Thymus (tissue), 11 donors: ENCODE measurements at regions not wholly inside any gene's neighbourhood (a gene's known extent, or its start where the extent isn't known, plus 50 kb on each side); places are given as distances from the start of the nearest gene placed in this dataset.
"Not testable (repeated sequence)": the region's sequence is repeated elsewhere in the genome, so short reads cannot be mapped to it uniquely, and the experiment has no call there.

Source experiments
- DNase-seq, 9 donors: peaks; one replicate each; pipeline ENCODE4 v3.0.0-alpha.2; 2013; ENCODE audit warnings: low spot score in 9 of 9, low read depth in 6 of 9, missing footprints in 1 of 9
- H3K27ac ChIP-seq, 2 donors: one replicate each; pipeline ENCODE4 v1.5.1; 2013; ENCODE audit warnings: control low read depth in 1 of 2, low read depth in 1 of 2, low read length in 1 of 2, mild to moderate bottlenecking in 1 of 2, moderate library complexity in 1 of 2
- H3K27me3 ChIP-seq, 2 donors: one replicate each; pipeline ENCODE4 v1.5.1; 2013; ENCODE audit warnings: low read length in 1 of 2; ENCODE audit not compliant: control insufficient read depth in 2 of 2, insufficient read depth in 1 of 2
- H3K36me3 ChIP-seq, 2 donors: one replicate each; pipeline ENCODE4 v1.5.1; 2013; ENCODE audit warnings: low read length in 1 of 2, mild to moderate bottlenecking in 1 of 2, moderate library complexity in 1 of 2; ENCODE audit not compliant: control insufficient read depth in 2 of 2, insufficient read depth in 2 of 2
- H3K4me1 ChIP-seq, 2 donors: one replicate each; pipeline ENCODE4 v1.5.1; 2013; ENCODE audit warnings: low read length in 2 of 2; ENCODE audit not compliant: control insufficient read depth in 2 of 2, insufficient read depth in 2 of 2
- H3K4me3 ChIP-seq, 2 donors: one replicate each; pipeline ENCODE4 v1.5.1; 2013; ENCODE audit warnings: low read length in 2 of 2, control low read depth in 1 of 2, mild to moderate bottlenecking in 1 of 2
- H3K9me3 ChIP-seq, 2 donors: one replicate each; pipeline ENCODE4 v1.5.1; 2013; ENCODE audit warnings: low read length in 1 of 2, mild to moderate bottlenecking in 1 of 2; ENCODE audit not compliant: control insufficient read depth in 2 of 2, insufficient read depth in 1 of 2
- WGBS: extraction: QIAGEN DNeasy Blood & Tissue Kit; methylation state at CpG from one replicate; pipeline ENCODE4 v1.1.7; 2013; 5-methylcytosine and 5-hydroxymethylcytosine counted together
- donor health status: healthy.

DNA sequence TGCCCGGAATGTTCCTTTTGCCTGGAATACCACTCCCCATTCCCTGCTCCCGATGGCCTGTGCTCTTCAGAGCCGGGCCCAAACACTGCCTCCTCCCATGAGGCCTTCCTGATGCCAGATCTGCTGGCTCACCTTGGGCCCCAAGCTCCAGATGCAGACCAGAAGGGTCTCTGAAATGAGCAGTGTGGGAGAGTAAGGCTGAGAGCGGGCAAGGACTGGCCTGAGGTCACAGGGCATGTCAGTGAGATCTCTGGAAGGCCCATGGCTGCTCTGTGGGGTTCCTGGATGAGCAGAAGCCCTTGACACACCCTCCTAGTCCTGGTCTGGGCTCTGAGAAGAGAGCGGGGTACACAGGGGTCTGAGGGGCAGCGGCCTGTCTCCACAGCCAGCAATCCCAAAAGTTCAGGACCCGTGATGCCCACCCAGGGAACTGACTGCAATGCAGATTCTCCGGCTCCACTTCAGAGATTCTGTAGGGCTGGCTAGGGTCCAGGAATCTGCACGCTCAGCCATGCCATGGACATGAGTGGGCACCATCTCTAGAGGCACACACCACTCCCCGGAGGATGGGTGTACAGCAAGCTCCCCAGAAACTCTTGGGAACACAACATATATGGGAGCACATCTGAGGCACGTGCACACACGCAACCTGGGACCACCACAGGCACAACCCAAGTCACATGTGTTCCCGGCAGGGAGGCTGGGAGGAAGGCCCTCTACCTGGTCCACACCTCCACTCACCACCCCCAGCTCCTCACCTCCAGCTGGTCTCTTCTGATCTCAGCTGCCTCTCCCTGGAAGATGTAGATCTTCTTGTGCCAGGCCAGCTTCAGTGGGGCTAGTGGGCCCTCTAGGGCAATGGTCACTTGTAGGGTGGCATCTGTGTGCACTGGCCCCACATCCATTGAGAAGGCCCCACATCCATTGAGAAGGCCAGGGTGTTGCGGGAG is 166.6 kb downstream of the GOLGA6L4 start:
- not testable (repeated sequence) for H3K4me1 ChIP-seq, H3K27me3 ChIP-seq, H3K36me3 ChIP-seq, DNase-seq, H3K9me3 ChIP-seq, H3K4me3 ChIP-seq, H3K27ac ChIP-seq
- WGBS = 96% methylated on average over 14 of the region's 14 CpGs

DNA sequence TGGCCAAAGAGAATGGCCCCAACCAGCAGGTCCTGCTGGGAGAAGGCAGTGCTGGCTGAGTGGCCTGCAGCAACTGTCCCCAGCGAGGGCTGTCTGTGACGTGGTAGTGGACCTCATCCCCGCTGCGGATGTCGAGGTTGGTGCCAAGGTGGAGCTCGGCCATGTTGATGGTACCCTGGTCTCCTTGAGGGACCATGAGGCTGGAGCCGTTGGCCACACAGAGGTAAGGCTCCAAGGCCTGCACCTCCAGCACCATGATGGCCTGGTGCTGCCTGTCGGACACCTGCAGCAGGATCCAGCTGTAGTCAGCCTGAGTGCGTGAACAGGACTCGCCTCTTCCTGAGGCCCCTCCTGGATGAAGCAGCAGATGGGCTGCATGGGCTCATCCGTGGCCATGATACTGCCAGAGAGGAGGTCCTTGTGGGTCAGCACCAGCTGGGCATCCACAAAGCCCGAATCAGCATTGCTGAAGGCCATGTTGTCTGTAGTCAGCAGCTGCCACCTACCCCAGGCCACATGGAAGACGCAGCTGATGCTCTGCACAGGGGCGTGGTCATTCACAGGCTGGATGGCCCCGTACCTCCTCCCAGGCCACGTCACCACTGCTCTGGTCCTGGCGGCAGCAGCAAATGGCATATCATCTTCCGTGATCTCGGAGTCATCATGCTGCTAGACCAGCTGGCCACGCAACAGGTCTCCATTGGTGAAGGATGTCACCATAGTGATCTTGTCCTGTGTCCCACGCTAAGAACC is 167.5 kb downstream of the GOLGA6L4 start:
- no peaks in the 10 kb centered on the region for H3K36me3 ChIP-seq
- no peak for DNase-seq
- no peaks in the 10 kb centered on the region for H3K27me3 ChIP-seq
- H3K4me1 ChIP-seq = no peaks in the 10 kb centered on the region
- WGBS = 95% methylated on average over 21 of the region's 21 CpGs
- no peaks in the 10 kb centered on the region for H3K9me3 ChIP-seq
- H3K4me3 ChIP-seq = no peak overlapping the region
- H3K27ac ChIP-seq = no peak overlapping the region

DNA sequence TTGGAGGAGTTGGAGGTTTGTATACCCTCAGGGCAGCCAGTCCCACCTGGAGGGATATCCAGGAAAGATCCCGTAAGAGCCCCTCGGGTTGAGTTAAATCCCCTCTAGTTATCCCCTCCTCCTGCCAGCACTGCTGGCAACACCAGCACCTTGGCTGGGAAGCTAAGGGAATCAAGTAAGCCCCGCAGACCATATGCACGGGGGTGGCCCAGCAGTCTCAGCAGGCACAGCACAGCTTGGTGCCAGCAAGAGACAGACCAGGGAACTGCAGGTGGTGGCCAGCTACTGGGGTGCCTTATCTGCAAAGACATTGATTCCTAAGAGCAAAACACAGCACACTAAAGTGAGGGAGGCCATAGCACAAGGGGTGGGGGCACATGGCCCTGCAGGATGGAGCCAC is 173.8 kb downstream of the GOLGA6L4 start:
- not testable (repeated sequence) for DNase-seq
- whole genome bisulfite sequencing = 94% methylated on average over 2 of the region's 4 CpGs

DNA sequence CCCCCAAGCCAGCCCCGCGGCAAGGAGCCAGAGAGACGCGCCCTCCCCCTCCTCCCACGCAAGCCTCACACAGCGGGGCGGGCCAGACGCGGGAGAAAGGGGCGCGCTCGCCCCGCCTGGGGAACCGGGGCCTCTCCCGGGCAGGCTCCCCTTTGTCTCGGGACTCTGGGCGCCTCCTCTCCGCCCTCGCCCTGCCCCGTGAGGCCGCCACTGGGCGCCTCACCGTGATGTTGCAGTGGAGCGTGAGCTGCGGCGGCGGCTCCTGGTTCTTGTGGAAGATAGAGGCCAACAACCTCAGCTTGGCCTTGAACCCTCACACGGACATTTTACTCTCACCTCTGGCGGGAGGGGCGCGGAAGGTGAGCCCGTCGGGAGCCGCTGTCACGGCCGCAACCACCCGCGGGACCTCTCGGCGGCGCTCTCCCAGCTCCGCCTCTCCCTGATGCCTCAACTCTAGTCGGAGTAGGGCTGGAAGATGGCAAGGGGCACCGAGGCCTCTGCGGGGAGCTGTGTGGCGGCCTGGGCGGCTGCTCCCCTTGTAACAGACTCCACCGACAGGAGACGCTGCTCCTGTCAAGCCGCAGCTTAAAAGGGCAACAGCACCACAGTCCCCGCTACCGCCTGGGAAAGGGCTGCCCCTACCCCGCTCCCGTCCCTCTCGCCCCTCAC is 179.2 kb upstream of the ZSCAN2 start:
- not testable (repeated sequence) for H3K9me3 ChIP-seq, H3K27me3 ChIP-seq, H3K4me1 ChIP-seq, DNase-seq, H3K4me3 ChIP-seq, H3K36me3 ChIP-seq, H3K27ac ChIP-seq
- under 1% methylated on average over 8 of the region's 55 CpGs for WGBS

More for the DNA sequence above, 173.8 kb downstream of the GOLGA6L4 start:
- not testable (repeated sequence) for H3K4me3 ChIP-seq, H3K27me3 ChIP-seq, H3K9me3 ChIP-seq, H3K4me1 ChIP-seq, H3K27ac ChIP-seq, H3K36me3 ChIP-seq

DNA sequence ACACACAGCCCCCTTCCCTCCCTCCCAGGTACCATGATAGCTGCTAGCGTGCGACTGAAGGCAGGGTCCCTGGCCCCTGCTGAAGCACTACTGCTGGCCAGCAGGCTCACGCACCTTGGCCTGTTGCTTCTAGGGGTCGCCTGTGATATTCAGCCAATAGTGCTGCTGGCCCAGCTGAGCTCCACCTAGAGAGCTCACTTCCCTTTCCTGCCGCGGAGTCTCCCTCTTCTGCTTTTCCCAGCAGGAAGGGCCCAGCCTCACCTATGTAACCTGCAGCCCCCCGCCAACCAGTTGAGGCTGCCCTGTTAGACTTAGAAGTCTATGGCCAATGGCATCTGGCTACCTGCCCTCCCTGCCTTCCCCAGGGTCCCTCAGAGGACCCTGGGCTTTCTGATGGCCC is 175.5 kb upstream of the ZSCAN2 start:
- not testable (repeated sequence) for H3K4me1 ChIP-seq, DNase-seq, H3K4me3 ChIP-seq, H3K36me3 ChIP-seq, H3K27me3 ChIP-seq, H3K27ac ChIP-seq, H3K9me3 ChIP-seq
- 89% methylated on average over 5 of the region's 7 CpGs for WGBS

DNA sequence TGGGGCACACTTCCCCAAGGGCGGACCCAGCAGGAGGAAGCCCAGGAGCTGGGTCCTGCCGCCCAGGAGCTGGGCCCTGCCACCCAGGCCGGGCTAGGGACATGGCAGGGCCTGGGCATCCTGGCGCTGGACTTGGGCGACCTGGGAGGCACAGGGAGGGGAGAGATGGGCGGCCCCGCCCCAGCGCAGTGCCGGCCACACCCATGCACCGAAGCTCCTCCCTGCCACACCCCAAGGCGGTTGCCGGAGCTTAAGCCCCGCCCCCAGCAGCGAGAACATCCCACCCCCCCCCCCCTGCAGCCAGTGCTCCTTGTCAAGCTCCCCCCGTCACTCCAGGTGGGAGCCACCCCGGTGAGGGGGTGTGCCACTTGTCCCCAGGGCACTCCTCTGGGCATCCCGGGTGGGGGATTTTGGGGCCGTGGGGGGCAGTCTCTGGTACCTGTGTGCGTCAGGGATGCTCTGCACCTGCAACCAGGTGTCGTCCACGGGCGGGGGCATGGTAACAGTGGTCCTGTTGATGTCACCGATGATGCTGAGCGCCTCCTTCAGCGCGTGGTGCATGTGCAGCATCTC is 127.4 kb upstream of the ZSCAN2 start:
- H3K4me3 ChIP-seq, H3K36me3 ChIP-seq, DNase-seq, H3K27ac ChIP-seq, H3K27me3 ChIP-seq, H3K4me1 ChIP-seq, H3K9me3 ChIP-seq: not testable (repeated sequence)
- no CpG with 5 or more reads among the region's 26 CpGs for WGBS

DNA sequence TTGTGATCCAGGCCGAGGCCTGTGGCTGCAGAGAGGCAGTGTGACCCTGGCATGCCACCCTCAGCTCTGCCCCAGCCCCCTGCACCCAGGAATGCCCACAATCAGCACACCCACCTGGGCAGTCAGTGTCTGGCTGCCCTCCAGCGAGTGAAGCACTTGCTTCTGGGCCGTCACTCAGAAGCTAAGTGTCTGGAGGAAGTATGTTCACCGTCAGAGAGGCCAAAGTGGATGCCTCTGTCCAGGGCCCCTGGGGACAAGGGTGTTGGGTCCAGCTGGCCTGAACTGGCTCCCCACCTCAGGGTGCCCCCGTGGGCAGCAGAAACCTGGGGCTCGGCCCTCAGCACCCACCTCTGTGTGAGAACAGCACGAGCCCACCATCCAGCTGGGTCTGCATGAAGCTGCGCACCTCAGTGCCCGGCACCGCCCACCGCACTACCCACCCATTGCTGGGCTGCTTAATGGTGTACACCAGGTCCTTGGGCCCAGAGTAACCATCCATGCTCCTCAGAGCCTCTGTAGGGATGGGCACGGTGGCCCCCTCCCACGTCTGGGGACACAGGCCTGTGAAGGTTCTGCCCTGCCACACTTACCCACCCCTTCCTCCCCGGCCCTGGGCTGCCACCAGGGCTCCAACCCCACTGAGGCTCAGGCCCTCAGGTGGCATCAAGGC is 124.3 kb upstream of the ZSCAN2 start:
- WGBS = no CpG with 5 or more reads among the region's 14 CpGs
- not testable (repeated sequence) for H3K36me3 ChIP-seq, DNase-seq

DNA sequence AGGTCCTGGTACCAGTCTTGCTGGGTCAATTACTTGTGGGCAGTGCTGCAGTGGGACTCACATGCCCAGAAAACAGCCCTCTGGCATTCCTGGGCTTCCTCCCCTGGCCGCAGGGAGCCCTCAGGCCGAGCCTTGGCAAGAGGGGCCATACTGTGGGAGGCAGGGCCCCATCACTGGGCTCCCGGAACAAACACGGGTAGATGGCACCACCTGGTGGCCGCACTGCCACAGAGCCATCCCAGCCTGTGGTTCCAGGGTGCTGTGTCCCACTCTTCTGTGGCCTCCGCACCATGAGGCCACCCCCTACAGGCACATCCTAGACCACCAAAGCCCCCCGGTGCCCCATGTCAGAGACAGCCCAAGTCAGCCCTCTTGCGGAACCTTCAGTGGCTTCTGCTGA is 123.3 kb upstream of the ZSCAN2 start:
- not testable (repeated sequence) for H3K27ac ChIP-seq, H3K36me3 ChIP-seq, H3K4me1 ChIP-seq, H3K4me3 ChIP-seq, H3K27me3 ChIP-seq, H3K9me3 ChIP-seq, DNase-seq
- WGBS = no CpG with 5 or more reads among the region's 8 CpGs

More for the DNA sequence above, 124.3 kb upstream of the ZSCAN2 start:
- H3K4me3 ChIP-seq, H3K4me1 ChIP-seq, H3K27me3 ChIP-seq, H3K27ac ChIP-seq, H3K9me3 ChIP-seq: not testable (repeated sequence)
